HG03457 (cell line): ENCODE measurements at regions not wholly inside any gene's neighbourhood (a gene's known extent, or its start where the extent isn't known, plus 50 kb on each side); places are given as distances from the start of the nearest gene placed in this dataset.
"Not testable (repeated sequence)": the region's sequence is repeated elsewhere in the genome, so short reads cannot be mapped to it uniquely, and the experiment has no call there.

Experiments used
- ATAC-seq: cut with Tn5 transposase; IDR thresholded peaks from one replicate; pipeline ENCODE4 v1.9.1; 2021; ENCODE audit warnings: moderate number of reproducible peaks; ENCODE audit not compliant: unreplicated experiment

- ATAC-seq = no peak
Measured at GRCh38 chr2:176935543-176936102, 277.0 kb upstream of the HNRNPA3 start.

GRCh38 chr2:176936410-176936809 is 276.2 kb upstream of the HNRNPA3 start:
- no peak for ATAC-seq

GRCh38 chr2:176944998-176945397 is 267.6 kb upstream of the HNRNPA3 start:
- ATAC-seq = no peak

GRCh38 chr2:176947754-176948153 is 264.8 kb upstream of the HNRNPA3 start:
- ATAC-seq = no peak

- not testable (repeated sequence) for ATAC-seq
Measured at GRCh38 chr2:176951218-176951617, 261.4 kb upstream of the HNRNPA3 start.

GRCh38 chr2:176956791-176957190 is 255.8 kb upstream of the HNRNPA3 start:
- no peak for ATAC-seq

GRCh38 chr2:176959614-176960013 is 253.0 kb upstream of the HNRNPA3 start:
- ATAC-seq = no peak

- ATAC-seq = no peak
Measured at GRCh38 chr2:176960061-176960460, 252.5 kb upstream of the HNRNPA3 start.

- ATAC-seq = no peak
Measured at GRCh38 chr2:176960736-176961520, 251.7 kb upstream of the HNRNPA3 start.

- ATAC-seq = no peak
Measured at GRCh38 chr2:176961775-176962619, 250.6 kb upstream of the HNRNPA3 start.

- ATAC-seq = no peak
Measured at GRCh38 chr2:176963568-176964287, 248.9 kb upstream of the HNRNPA3 start.

GRCh38 chr2:176967911-176968450 is 244.6 kb upstream of the HNRNPA3 start:
- no peak for ATAC-seq

GRCh38 chr2:176969642-176970359 is 242.8 kb upstream of the HNRNPA3 start:
- ATAC-seq = no peak

GRCh38 chr2:176976736-176977685 is 235.6 kb upstream of the HNRNPA3 start:
- no peak for ATAC-seq

- no peak for ATAC-seq
Measured at GRCh38 chr2:176978921-176979320, 233.7 kb upstream of the HNRNPA3 start.

- no peak for ATAC-seq
Measured at GRCh38 chr2:176979981-176980710, 232.4 kb upstream of the HNRNPA3 start.

GRCh38 chr2:176984987-176985386 is 227.6 kb upstream of the HNRNPA3 start:
- ATAC-seq = no peak

- ATAC-seq = no peak
Measured at GRCh38 chr2:176985871-176986270, 226.7 kb upstream of the HNRNPA3 start.
